Hepatocyte (in vitro differentiated cells): ENCODE measurements at regions not wholly inside any gene's neighbourhood (a gene's known extent, or its start where the extent isn't known, plus 50 kb on each side); places are given as distances from the start of the nearest gene placed in this dataset.

ENCODE experiments used
- DNase-seq: peaks from one replicate; pipeline ENCODE4 v3.0.0-alpha.2; 2016; ENCODE audit warnings: low spot score
- H2AFZ ChIP-seq: fragments of 200-600 bp; sonication (generic); 2 replicates; pipeline ENCODE4 v1.6.0; 2016; ENCODE audit warnings: antibody characterized with exemption, mild to moderate bottlenecking
- H3K27ac ChIP-seq: fragments of 200-600 bp; sonication (generic); 2 replicates; pipeline ENCODE4 v1.5.1; 2016; ENCODE audit warnings: mild to moderate bottlenecking
- H3K27me3 ChIP-seq: fragments of 200-600 bp; sonication (generic); 2 replicates; pipeline ENCODE4 v1.6.1; 2016
- H3K36me3 ChIP-seq: fragments of 200-600 bp; sonication (generic); replicated peaks from 2 replicates; pipeline ENCODE4 v1.5.1; 2016; ENCODE audit warnings: low read depth; ENCODE audit not compliant: insufficient read depth
- H3K4me1 ChIP-seq: fragments of 200-600 bp; sonication (generic); 2 replicates; pipeline ENCODE4 v1.5.1; 2016; ENCODE audit warnings: mild to moderate bottlenecking, moderate library complexity; ENCODE audit not compliant: insufficient read depth
- H3K4me2 ChIP-seq: fragments of 200-600 bp; sonication (generic); 2 replicates; pipeline ENCODE4 v1.6.0; 2016
- H3K4me3 ChIP-seq: fragments of 200-600 bp; sonication (generic); 2 replicates; pipeline ENCODE4 v1.5.1; 2016; ENCODE audit warnings: mild to moderate bottlenecking
- H3K79me2 ChIP-seq: fragments of 200-600 bp; sonication (generic); 2 replicates; pipeline ENCODE4 v1.6.0; 2017; ENCODE audit warnings: mild to moderate bottlenecking
- H3K9me2 ChIP-seq: fragments of 200-600 bp; sonication (generic); replicated peaks from 2 replicates; pipeline ENCODE4 v1.6.0; 2017; ENCODE audit warnings: mild to moderate bottlenecking; ENCODE audit not compliant: insufficient read depth
- H3K9me3 ChIP-seq: fragments of 200-600 bp; sonication (generic); 2 replicates; pipeline ENCODE4 v1.5.1; 2016; ENCODE audit warnings: low read depth, mild to moderate bottlenecking
- H4K20me1 ChIP-seq: fragments of 200-600 bp; sonication (generic); 2 replicates; pipeline ENCODE4 v1.6.0; 2016; ENCODE audit warnings: mild to moderate bottlenecking; ENCODE audit not compliant: insufficient read depth, poor library complexity, severe bottlenecking
- CTCF ChIP-seq: fragments of 200-600 bp; sonication (generic); IDR thresholded peaks from 2 replicates; pipeline ENCODE4 v1.5.1; 2016; ENCODE audit warnings: antibody characterized with exemption, mild to moderate bottlenecking; ENCODE audit not compliant: poor library complexity
- EZH2 ChIP-seq: fragments of 200-600 bp; sonication (generic); IDR thresholded peaks from 2 replicates; pipeline ENCODE4 v1.6.1; 2016; ENCODE audit warnings: antibody characterized with exemption, mild to moderate bottlenecking, borderline replicate concordance
- EZH2phosphoT487 ChIP-seq: fragments of 200-600 bp; sonication (generic); IDR thresholded peaks from one replicate; pipeline ENCODE4 v1.6.1; 2018; ENCODE audit warnings: antibody characterized with exemption, mild to moderate bottlenecking, low read depth, moderate library complexity; ENCODE audit not compliant: unreplicated experiment, severe bottlenecking
- WGBS: methylation state at CpG from one replicate; pipeline ENCODE4 v1.1.6; 2016; ENCODE audit warnings: low lambda C conversion rate; ENCODE audit errors: missing lambda C conversion rate; 5-methylcytosine and 5-hydroxymethylcytosine counted together

- H3K4me3 ChIP-seq: no peak overlapping the region
- no peaks in the 10 kb centered on the region for H4K20me1 ChIP-seq
- no peak overlapping the region for H2AFZ ChIP-seq
- H3K9me3 ChIP-seq: no peaks in the 10 kb centered on the region
- peaks cover 4% of the 10 kb centered on the region for H3K4me1 ChIP-seq
- peak overlapping the region; percentile 80 for H3K27ac ChIP-seq
- H3K9me2 ChIP-seq: no peaks in the 10 kb centered on the region
- 55% methylated on average over 11 of the region's 11 CpGs for WGBS
- no peak for DNase-seq
- H3K4me2 ChIP-seq: no peak overlapping the region
- H3K79me2 ChIP-seq: no peaks in the 10 kb centered on the region
- H3K27me3 ChIP-seq: no peaks in the 10 kb centered on the region
- no peak for TF ChIP-seq EZH2
- TF ChIP-seq EZH2phosphoT487: no peak
- no peak for TF ChIP-seq CTCF
- no peaks in the 10 kb centered on the region for H3K36me3 ChIP-seq
Measured at GRCh38 chr9:12955510-12956163, 180.8 kb downstream of the LURAP1L start.

- H3K79me2 ChIP-seq: no peaks in the 10 kb centered on the region
- H3K4me2 ChIP-seq: no peak overlapping the region
- peak; percentile 16 for DNase-seq
Measured at GRCh38 chr9:12956261-12956660, 181.4 kb downstream of the LURAP1L start.

GRCh38 chr9:12956805-12957204 is 182.0 kb downstream of the LURAP1L start:
- Histone ChIP-seq H2AFZ (no peak overlapping the region), H3K9me2 (no peaks in the 10 kb centered on the region), H4K20me1 (no peaks in the 10 kb centered on the region), H3K4me3 (no peak overlapping the region), H3K36me3 (no peaks in the 10 kb centered on the region), H3K4me2 (no peak overlapping the region), H3K4me1 (peaks cover 4% of the 10 kb centered on the region), H3K9me3 (no peaks in the 10 kb centered on the region), H3K27ac (peak overlapping the region; percentile 80), H3K27me3 (no peaks in the 10 kb centered on the region), H3K79me2 (no peaks in the 10 kb centered on the region)
- TF ChIP-seq EZH2phosphoT487 (no peak), EZH2 (no peak), CTCF (no peak)
- no peak for DNase-seq
- 96% methylated on average over 4 of the region's 4 CpGs for WGBS

More at GRCh38 chr9:12956261-12956660, 181.4 kb downstream of the LURAP1L start:
- peak overlapping the region; percentile 80 for H3K27ac ChIP-seq
- no peak overlapping the region for H3K4me3 ChIP-seq
- H2AFZ ChIP-seq: no peak overlapping the region
- no peaks in the 10 kb centered on the region for H3K27me3 ChIP-seq
- H3K9me3 ChIP-seq: no peaks in the 10 kb centered on the region
- H3K4me1 ChIP-seq: peaks cover 4% of the 10 kb centered on the region
- H3K9me2 ChIP-seq: no peaks in the 10 kb centered on the region
- TF ChIP-seq EZH2phosphoT487 (no peak), CTCF (no peak), EZH2 (no peak)
- H3K36me3 ChIP-seq: no peaks in the 10 kb centered on the region
- WGBS: 53% methylated on average over 3 of the region's 3 CpGs
- no peaks in the 10 kb centered on the region for H4K20me1 ChIP-seq
